ENCODE measurements at regions not wholly inside any gene's neighbourhood (a gene's known extent, or its start where the extent isn't known, plus 50 kb on each side); places are given as distances from the start of the nearest gene placed in this dataset.

DNA sequence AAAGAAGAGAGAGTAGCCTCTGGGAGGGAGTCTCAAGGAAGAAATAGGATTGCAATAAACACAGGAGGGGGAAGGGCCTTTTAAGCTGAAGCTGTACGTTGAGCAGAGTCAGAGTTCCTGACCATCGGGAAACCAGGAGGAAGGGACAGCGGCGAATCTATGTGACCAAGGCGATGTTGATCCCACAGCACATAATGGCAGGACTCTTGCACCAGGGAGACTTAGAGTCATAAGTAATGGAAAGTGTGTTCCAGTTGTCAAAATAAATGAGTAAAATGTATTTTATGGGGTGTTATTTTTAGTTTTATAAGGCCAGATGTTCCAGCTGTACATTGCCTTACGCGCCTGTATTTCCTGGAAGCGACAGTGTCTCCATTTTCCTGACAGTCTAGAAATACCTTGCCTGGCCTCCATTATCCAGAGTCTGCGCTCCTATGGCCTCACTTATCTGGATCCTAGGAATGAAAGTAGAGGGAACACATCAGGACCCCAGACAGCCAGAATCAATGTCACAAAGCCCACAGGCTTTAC is 152.8 kb upstream of the COPS8 start:
- H3K27me3 Mint-ChIP-seq, result peaks cover 12% of the 10 kb centered on the region
- no peaks in the 10 kb centered on the region for H3K4me1 Mint-ChIP-seq
- no peaks in the 10 kb centered on the region for H3K9me3 Mint-ChIP-seq
- H3K4me3 Mint-ChIP-seq, result no peak overlapping the region
- H3K36me3 Mint-ChIP-seq, result no peaks in the 10 kb centered on the region
- DNase-seq, result no peak
- no peak overlapping the region for H3K27ac Mint-ChIP-seq

DNA sequence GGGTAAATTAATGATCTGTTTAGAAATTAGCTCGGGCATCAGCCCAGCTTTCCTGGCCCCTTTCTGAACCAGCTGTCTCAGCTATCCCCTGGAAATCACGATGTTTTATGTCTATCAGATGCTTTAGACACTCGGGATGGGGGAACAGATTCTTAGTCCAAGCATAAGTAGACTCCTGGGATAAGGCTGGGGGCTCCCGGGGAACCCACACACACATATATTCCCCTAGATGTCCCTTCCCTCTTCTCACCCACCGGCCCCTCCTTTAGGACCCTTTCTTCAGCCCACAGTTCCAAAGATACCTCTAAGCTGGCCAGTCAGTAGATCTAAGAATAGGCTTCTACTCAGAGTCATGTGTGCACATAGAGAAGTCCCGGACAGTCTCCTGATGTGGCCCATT is 151.5 kb upstream of the COPS8 start:
- no peak for DNase-seq
- H3K36me3 Mint-ChIP-seq, result no peaks in the 10 kb centered on the region
- no peaks in the 10 kb centered on the region for H3K4me1 Mint-ChIP-seq
- H3K4me3 Mint-ChIP-seq, result no peak overlapping the region
- no peaks in the 10 kb centered on the region for H3K9me3 Mint-ChIP-seq
- H3K27me3 Mint-ChIP-seq, result peaks cover 8% of the 10 kb centered on the region
- H3K27ac Mint-ChIP-seq, result no peak overlapping the region

GRCh38 chr2:236934656-236935055 is 151.0 kb upstream of the COPS8 start:
- DNase-seq, result no peak
- H3K36me3 Mint-ChIP-seq, result no peaks in the 10 kb centered on the region
- H3K4me3 Mint-ChIP-seq, result no peak overlapping the region
- no peak overlapping the region for H3K27ac Mint-ChIP-seq
- H3K9me3 Mint-ChIP-seq, result no peaks in the 10 kb centered on the region
- no peaks in the 10 kb centered on the region for H3K4me1 Mint-ChIP-seq
- peaks cover 8% of the 10 kb centered on the region for H3K27me3 Mint-ChIP-seq

DNA sequence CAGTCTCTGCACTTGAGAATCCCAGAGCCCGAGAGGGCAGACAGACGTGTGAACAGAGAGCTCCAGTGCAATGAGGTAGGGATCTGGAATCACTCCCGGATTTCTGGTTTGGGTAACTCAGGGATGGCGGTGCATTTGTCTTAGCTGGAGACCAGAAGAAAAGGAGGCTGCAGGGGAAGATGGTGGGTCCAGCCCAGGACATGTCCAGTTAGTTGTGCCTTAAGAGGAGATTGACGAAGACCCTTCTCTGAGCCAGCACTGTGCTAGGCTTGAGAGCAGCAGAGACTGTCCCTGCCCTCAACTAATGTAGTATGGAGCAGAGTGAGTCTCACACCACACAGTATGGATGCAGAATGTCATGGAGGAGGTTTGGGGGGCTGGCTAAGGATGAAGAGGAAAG is 150.6 kb upstream of the COPS8 start:
- peaks cover 8% of the 10 kb centered on the region for H3K27me3 Mint-ChIP-seq
- H3K27ac Mint-ChIP-seq, result no peak overlapping the region
- H3K4me1 Mint-ChIP-seq, result no peaks in the 10 kb centered on the region
- no peak for DNase-seq
- no peaks in the 10 kb centered on the region for H3K9me3 Mint-ChIP-seq
- no peaks in the 10 kb centered on the region for H3K36me3 Mint-ChIP-seq
- no peak overlapping the region for H3K4me3 Mint-ChIP-seq

- H3K4me3 Mint-ChIP-seq, result no peak overlapping the region
- peaks cover 8% of the 10 kb centered on the region for H3K27me3 Mint-ChIP-seq
- DNase-seq, result no peak
- no peaks in the 10 kb centered on the region for H3K4me1 Mint-ChIP-seq
- H3K9me3 Mint-ChIP-seq, result no peaks in the 10 kb centered on the region
- no peaks in the 10 kb centered on the region for H3K36me3 Mint-ChIP-seq
- H3K27ac Mint-ChIP-seq, result no peak overlapping the region
Observed at GRCh38 chr2:236935631-236936445, 149.9 kb upstream of the COPS8 start.

- Mint-ChIP-seq H3K36me3 (no peaks in the 10 kb centered on the region), H3K27me3 (peaks cover 8% of the 10 kb centered on the region), H3K4me3 (no peak overlapping the region), H3K4me1 (no peaks in the 10 kb centered on the region), H3K9me3 (no peaks in the 10 kb centered on the region), H3K27ac (no peak overlapping the region)
- no peak for DNase-seq
Observed at GRCh38 chr2:236936446-236936940, 149.2 kb upstream of the COPS8 start.

- no peaks in the 10 kb centered on the region for H3K27me3 Mint-ChIP-seq
- H3K36me3 Mint-ChIP-seq, result no peaks in the 10 kb centered on the region
- no peak overlapping the region for H3K27ac Mint-ChIP-seq
- no peak for DNase-seq
- H3K4me3 Mint-ChIP-seq, result no peak overlapping the region
- H3K4me1 Mint-ChIP-seq, result no peaks in the 10 kb centered on the region
- H3K9me3 Mint-ChIP-seq, result no peaks in the 10 kb centered on the region
Observed at GRCh38 chr2:236938126-236938525, 147.6 kb upstream of the COPS8 start.

GRCh38 chr2:236939271-236939670 is 146.4 kb upstream of the COPS8 start:
- DNase-seq, result no peak
- Mint-ChIP-seq H3K4me3 (no peak overlapping the region), H3K27ac (no peak overlapping the region), H3K9me3 (no peaks in the 10 kb centered on the region), H3K36me3 (no peaks in the 10 kb centered on the region), H3K27me3 (no peaks in the 10 kb centered on the region), H3K4me1 (no peaks in the 10 kb centered on the region)

- H3K9me3 Mint-ChIP-seq, result no peaks in the 10 kb centered on the region
- H3K27ac Mint-ChIP-seq, result no peak overlapping the region
- H3K4me3 Mint-ChIP-seq, result no peak overlapping the region
- no peaks in the 10 kb centered on the region for H3K27me3 Mint-ChIP-seq
- no peak for DNase-seq
- H3K4me1 Mint-ChIP-seq, result no peaks in the 10 kb centered on the region
- no peaks in the 10 kb centered on the region for H3K36me3 Mint-ChIP-seq
Observed at GRCh38 chr2:236939721-236940231, 145.9 kb upstream of the COPS8 start.

GRCh38 chr2:236940497-236940896 is 145.2 kb upstream of the COPS8 start:
- H3K9me3 Mint-ChIP-seq, result no peaks in the 10 kb centered on the region
- H3K4me3 Mint-ChIP-seq, result no peak overlapping the region
- no peak for DNase-seq
- H3K36me3 Mint-ChIP-seq, result no peaks in the 10 kb centered on the region
- no peaks in the 10 kb centered on the region for H3K27me3 Mint-ChIP-seq
- H3K4me1 Mint-ChIP-seq, result no peaks in the 10 kb centered on the region
- H3K27ac Mint-ChIP-seq, result no peak overlapping the region

GRCh38 chr2:236940916-236941520 is 144.7 kb upstream of the COPS8 start:
- DNase-seq, result no peak
- Mint-ChIP-seq H3K36me3 (no peaks in the 10 kb centered on the region), H3K4me1 (no peaks in the 10 kb centered on the region), H3K4me3 (no peak overlapping the region), H3K27ac (no peak overlapping the region), H3K9me3 (no peaks in the 10 kb centered on the region), H3K27me3 (no peaks in the 10 kb centered on the region)

- no peak overlapping the region for H3K27ac Mint-ChIP-seq
- no peaks in the 10 kb centered on the region for H3K36me3 Mint-ChIP-seq
- no peaks in the 10 kb centered on the region for H3K4me1 Mint-ChIP-seq
- no peaks in the 10 kb centered on the region for H3K27me3 Mint-ChIP-seq
- no peak for DNase-seq
- H3K4me3 Mint-ChIP-seq, result no peak overlapping the region
- no peaks in the 10 kb centered on the region for H3K9me3 Mint-ChIP-seq
Observed at GRCh38 chr2:236941551-236941950, 144.1 kb upstream of the COPS8 start.

GRCh38 chr2:236942554-236942953 is 143.1 kb upstream of the COPS8 start:
- Mint-ChIP-seq H3K9me3 (no peaks in the 10 kb centered on the region), H3K4me1 (no peaks in the 10 kb centered on the region), H3K27ac (no peak overlapping the region), H3K4me3 (no peak overlapping the region), H3K36me3 (no peaks in the 10 kb centered on the region), H3K27me3 (no peaks in the 10 kb centered on the region)
- DNase-seq, result no peak

DNA sequence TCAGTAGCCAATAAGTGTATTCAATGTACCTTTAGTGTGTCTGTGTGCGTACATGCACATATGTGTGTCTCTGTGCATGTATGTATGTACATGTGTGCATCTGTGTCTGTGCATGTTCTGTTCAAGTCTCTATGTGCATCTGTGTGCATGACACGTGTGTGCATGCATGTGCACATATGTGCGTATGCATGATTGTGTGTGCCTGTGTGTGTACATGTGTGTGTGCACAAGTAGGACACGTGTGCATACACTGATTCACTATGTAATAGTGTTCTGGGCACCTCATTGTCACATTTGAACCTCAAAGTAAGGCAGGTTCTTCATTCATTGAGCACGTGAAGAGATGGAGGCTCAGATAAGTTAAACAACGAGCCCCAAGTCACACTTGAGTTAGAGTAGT is 142.6 kb upstream of the COPS8 start:
- H3K4me3 Mint-ChIP-seq, result no peak overlapping the region
- no peaks in the 10 kb centered on the region for H3K36me3 Mint-ChIP-seq

GRCh38 chr2:236943841-236944513 is 141.7 kb upstream of the COPS8 start:
- Mint-ChIP-seq H3K4me1 (no peaks in the 10 kb centered on the region), H3K27ac (no peak overlapping the region), H3K4me3 (no peak overlapping the region), H3K27me3 (no peaks in the 10 kb centered on the region), H3K36me3 (no peaks in the 10 kb centered on the region), H3K9me3 (no peaks in the 10 kb centered on the region)
- no peak for DNase-seq

More for the DNA sequence above, 142.6 kb upstream of the COPS8 start:
- DNase-seq, result no peak
- Mint-ChIP-seq H3K27ac (no peak overlapping the region), H3K4me1 (no peaks in the 10 kb centered on the region), H3K27me3 (no peaks in the 10 kb centered on the region), H3K9me3 (no peaks in the 10 kb centered on the region)
